ENCODE measurements at regions not wholly inside any gene's neighbourhood (a gene's known extent, or its start where the extent isn't known, plus 50 kb on each side); places are given as distances from the start of the nearest gene placed in this dataset.

GRCh38 chr4:38189445-38189844, 229.2 kb downstream of the PTTG2 start:
- H3K27me3 ChIP-seq (ENCODE audit: low read depth) = no peaks in the 10 kb centered on the region
- no peaks in the 10 kb centered on the region for H3K36me3 ChIP-seq
- H3K4me1 ChIP-seq = peaks cover 15% of the 10 kb centered on the region
- no peaks in the 10 kb centered on the region for H3K9me3 ChIP-seq
- H3K27ac ChIP-seq = no peak overlapping the region
- H3K4me3 ChIP-seq = no peak overlapping the region
- ATAC-seq (no peak), DNase-seq (no peak)
- intact Hi-C loops (cut with DNase I) = no loop called here
- TF ChIP-seq CTCF (IDR thresholded peaks at IDR 0.05) = no peak

GRCh38 chr4:38190717-38191178, 230.6 kb downstream of the PTTG2 start:
- ATAC-seq (peak in 1 of 2 donors; percentile 18), DNase-seq (no peak)
- intact Hi-C loops (cut with DNase I) = no loop called here

GRCh38 chr4:38192516-38192915, 232.3 kb downstream of the PTTG2 start:
- TF ChIP-seq CTCF (IDR thresholded peaks at IDR 0.05) = no peak
- Histone ChIP-seq H3K4me3 (no peak overlapping the region), H3K4me1 (peaks cover 15% of the 10 kb centered on the region), H3K9me3 (no peaks in the 10 kb centered on the region), H3K27me3 (ENCODE audit: low read depth) (no peaks in the 10 kb centered on the region), H3K27ac (no peak overlapping the region), H3K36me3 (no peaks in the 10 kb centered on the region)
- DNase-seq = no peak
- ATAC-seq = no peak
- intact Hi-C loops (cut with DNase I) = no loop called here

More at GRCh38 chr4:38190717-38191178, 230.6 kb downstream of the PTTG2 start:
- TF ChIP-seq CTCF (IDR thresholded peaks at IDR 0.05) = no peak
- no peak overlapping the region for H3K4me3 ChIP-seq
- no peaks in the 10 kb centered on the region for H3K27me3 ChIP-seq (ENCODE audit: low read depth)
- H3K9me3 ChIP-seq = no peaks in the 10 kb centered on the region
- H3K36me3 ChIP-seq = no peaks in the 10 kb centered on the region
- H3K4me1 ChIP-seq = peaks cover 15% of the 10 kb centered on the region
- no peak overlapping the region for H3K27ac ChIP-seq

GRCh38 chr4:38193236-38193863, 233.2 kb downstream of the PTTG2 start:
- H3K9me3 ChIP-seq = no peaks in the 10 kb centered on the region
- H3K27ac ChIP-seq = no peak overlapping the region
- peaks cover 15% of the 10 kb centered on the region for H3K4me1 ChIP-seq
- no peaks in the 10 kb centered on the region for H3K27me3 ChIP-seq (ENCODE audit: low read depth)
- DNase-seq (no peak), ATAC-seq (peak; percentile 41 to 50)
- H3K4me3 ChIP-seq = no peak overlapping the region
- intact Hi-C loops (cut with DNase I) = no loop called here
- no peaks in the 10 kb centered on the region for H3K36me3 ChIP-seq
- no peak for TF ChIP-seq CTCF (IDR thresholded peaks at IDR 0.05)

GRCh38 chr4:38194047-38194602, 233.9 kb downstream of the PTTG2 start:
- H3K9me3 ChIP-seq = no peaks in the 10 kb centered on the region
- no peak overlapping the region for H3K27ac ChIP-seq
- ATAC-seq = no peak
- H3K4me3 ChIP-seq = no peak overlapping the region
- no peak for TF ChIP-seq CTCF (IDR thresholded peaks at IDR 0.05)
- peaks cover 15% of the 10 kb centered on the region for H3K4me1 ChIP-seq
- H3K36me3 ChIP-seq = no peaks in the 10 kb centered on the region
- DNase-seq = no peak
- H3K27me3 ChIP-seq (ENCODE audit: low read depth) = no peaks in the 10 kb centered on the region
- intact Hi-C loops (cut with DNase I) = no loop called here

All from lower lobe of right lung (tissue), 2 donors.